HG03066 (cell line): ENCODE measurements at regions not wholly inside any gene's neighbourhood (a gene's known extent, or its start where the extent isn't known, plus 50 kb on each side); places are given as distances from the start of the nearest gene placed in this dataset.

Experiments used
- ATAC-seq: cut with Tn5 transposase; IDR thresholded peaks from one replicate; pipeline ENCODE4 v1.9.1; 2021; ENCODE audit warnings: low read depth; ENCODE audit not compliant: unreplicated experiment

GRCh38 chr3:111244760-111245159, 173.1 kb downstream of the NECTIN3 start:
- ATAC-seq: no peak

GRCh38 chr3:111246967-111247760, 175.5 kb downstream of the NECTIN3 start:
- ATAC-seq: no peak

GRCh38 chr3:111248406-111248805, 176.8 kb downstream of the NECTIN3 start:
- ATAC-seq: no peak

- ATAC-seq: no peak
These were observed 177.8 kb downstream of the NECTIN3 start for GRCh38 chr3:111249421-111249820.

- no peak for ATAC-seq
These were observed 181.2 kb downstream of the NECTIN3 start for GRCh38 chr3:111252779-111253178.

- ATAC-seq: no peak
These were observed 182.1 kb downstream of the NECTIN3 start for GRCh38 chr3:111253733-111254132.

- ATAC-seq: no peak
These were observed 189.3 kb downstream of the NECTIN3 start for GRCh38 chr3:111260878-111261277.

GRCh38 chr3:111269777-111270176, 198.2 kb downstream of the NECTIN3 start:
- ATAC-seq: no peak

- no peak for ATAC-seq
These were observed 205.6 kb downstream of the NECTIN3 start for GRCh38 chr3:111277226-111277625.

GRCh38 chr3:111278959-111279358, 207.3 kb downstream of the NECTIN3 start:
- no peak for ATAC-seq

- ATAC-seq: no peak
These were observed 210.4 kb downstream of the NECTIN3 start for GRCh38 chr3:111282024-111282423.

- ATAC-seq: no peak
These were observed 211.5 kb downstream of the NECTIN3 start for GRCh38 chr3:111283165-111283564.

GRCh38 chr3:111284503-111285183, 213.0 kb downstream of the NECTIN3 start:
- ATAC-seq: no peak

GRCh38 chr3:111285184-111285538, 213.5 kb downstream of the NECTIN3 start:
- ATAC-seq: no peak

GRCh38 chr3:111285694-111286093, 214.1 kb downstream of the NECTIN3 start:
- no peak for ATAC-seq

GRCh38 chr3:111286746-111287145, 215.1 kb downstream of the NECTIN3 start:
- no peak for ATAC-seq

GRCh38 chr3:111292117-111292516, 220.5 kb downstream of the NECTIN3 start:
- ATAC-seq: no peak

- no peak for ATAC-seq
These were observed 227.6 kb downstream of the NECTIN3 start for GRCh38 chr3:111299192-111299615.

GRCh38 chr3:111301238-111301798, 229.7 kb downstream of the NECTIN3 start:
- ATAC-seq: no peak

GRCh38 chr3:111302063-111302462, 230.4 kb downstream of the NECTIN3 start:
- no peak for ATAC-seq

- ATAC-seq: no peak
These were observed 232.1 kb downstream of the NECTIN3 start for GRCh38 chr3:111303760-111304159.

GRCh38 chr3:111307676-111308075, 234.3 kb upstream of the CD96 start:
- no peak for ATAC-seq
